KMS-11 (cell line): ENCODE measurements at regions not wholly inside any gene's neighbourhood (a gene's known extent, or its start where the extent isn't known, plus 50 kb on each side); places are given as distances from the start of the nearest gene placed in this dataset.

Source experiments
- H2AFZ ChIP-seq: fragments of 200-600 bp; sonication (generic); 2 replicates; pipeline ENCODE4 v1.6.1; 2016; ENCODE audit warnings: antibody characterized with exemption, mixed run types, low read depth
- H3K27ac ChIP-seq: fragments of 200-600 bp; sonication (generic); 2 replicates; pipeline ENCODE4 v1.6.1; 2016; ENCODE audit warnings: mild to moderate bottlenecking, mixed run types
- H3K27me3 ChIP-seq: fragments of 200-600 bp; sonication (generic); 2 replicates; pipeline ENCODE4 v1.6.1; 2017; ENCODE audit warnings: mild to moderate bottlenecking, low read depth, mixed run types, moderate library complexity; ENCODE audit not compliant: insufficient read depth
- H3K36me3 ChIP-seq: fragments of 200-600 bp; sonication (generic); 2 replicates; pipeline ENCODE4 v1.6.1; 2017; ENCODE audit warnings: mild to moderate bottlenecking, mixed run types; ENCODE audit not compliant: insufficient read depth
- H3K4me1 ChIP-seq: fragments of 200-600 bp; sonication (generic); 2 replicates; pipeline ENCODE4 v1.6.1; 2016; ENCODE audit warnings: mild to moderate bottlenecking, low read depth, mixed run types; ENCODE audit not compliant: poor library complexity, severe bottlenecking
- H3K4me2 ChIP-seq: fragments of 200-600 bp; sonication (generic); 2 replicates; pipeline ENCODE4 v1.7.0; 2016; ENCODE audit warnings: mild to moderate bottlenecking, mixed run types
- H3K4me3 ChIP-seq: fragments of 200-600 bp; sonication (generic); IDR thresholded peaks from 2 replicates; pipeline ENCODE4 v1.6.1; 2017; ENCODE audit warnings: low read depth, low read length, mixed read lengths; ENCODE audit not compliant: insufficient read depth
- H3K79me2 ChIP-seq: fragments of 200-600 bp; sonication (generic); 2 replicates; pipeline ENCODE4 v1.6.1; 2016; ENCODE audit warnings: low read depth, mixed run types; ENCODE audit not compliant: insufficient read depth
- H3K9ac ChIP-seq: fragments of 200-600 bp; sonication (generic); 2 replicates; pipeline ENCODE4 v1.6.1; 2016; ENCODE audit warnings: mild to moderate bottlenecking, mixed run types
- H4K20me1 ChIP-seq: fragments of 200-600 bp; sonication (generic); 2 replicates; pipeline ENCODE4 v1.6.1; 2016; ENCODE audit warnings: mild to moderate bottlenecking, mixed run types; ENCODE audit not compliant: insufficient read depth
- TF ChIP-seq, protein P1 (sequence below): fragments of 200-600 bp; sonication (generic); conservative IDR thresholded peaks from 2 replicates; pipeline ENCODE4 v1.6.1; 2017; ENCODE audit warnings: low read depth, mild to moderate bottlenecking, antibody characterized with exemption, low read length, moderate library complexity, mixed read lengths

GRCh38 chr4:79540143-79540542, 132.1 kb upstream of the GK2 start:
- H4K20me1 ChIP-seq = no peaks in the 10 kb centered on the region
- H3K36me3 ChIP-seq = no peaks in the 10 kb centered on the region
- no peak overlapping the region for H3K4me2 ChIP-seq
- no peaks in the 10 kb centered on the region for H3K79me2 ChIP-seq
- TF ChIP-seq, protein P1, sequence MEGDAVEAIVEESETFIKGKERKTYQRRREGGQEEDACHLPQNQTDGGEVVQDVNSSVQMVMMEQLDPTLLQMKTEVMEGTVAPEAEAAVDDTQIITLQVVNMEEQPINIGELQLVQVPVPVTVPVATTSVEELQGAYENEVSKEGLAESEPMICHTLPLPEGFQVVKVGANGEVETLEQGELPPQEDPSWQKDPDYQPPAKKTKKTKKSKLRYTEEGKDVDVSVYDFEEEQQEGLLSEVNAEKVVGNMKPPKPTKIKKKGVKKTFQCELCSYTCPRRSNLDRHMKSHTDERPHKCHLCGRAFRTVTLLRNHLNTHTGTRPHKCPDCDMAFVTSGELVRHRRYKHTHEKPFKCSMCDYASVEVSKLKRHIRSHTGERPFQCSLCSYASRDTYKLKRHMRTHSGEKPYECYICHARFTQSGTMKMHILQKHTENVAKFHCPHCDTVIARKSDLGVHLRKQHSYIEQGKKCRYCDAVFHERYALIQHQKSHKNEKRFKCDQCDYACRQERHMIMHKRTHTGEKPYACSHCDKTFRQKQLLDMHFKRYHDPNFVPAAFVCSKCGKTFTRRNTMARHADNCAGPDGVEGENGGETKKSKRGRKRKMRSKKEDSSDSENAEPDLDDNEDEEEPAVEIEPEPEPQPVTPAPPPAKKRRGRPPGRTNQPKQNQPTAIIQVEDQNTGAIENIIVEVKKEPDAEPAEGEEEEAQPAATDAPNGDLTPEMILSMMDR = no peak
- no peak overlapping the region for H3K27ac ChIP-seq
- H2AFZ ChIP-seq = no peak overlapping the region
- H3K27me3 ChIP-seq = no peaks in the 10 kb centered on the region
- H3K4me1 ChIP-seq = no peaks in the 10 kb centered on the region
- no peak overlapping the region for H3K4me3 ChIP-seq
- H3K9ac ChIP-seq = no peak overlapping the region

DNA sequence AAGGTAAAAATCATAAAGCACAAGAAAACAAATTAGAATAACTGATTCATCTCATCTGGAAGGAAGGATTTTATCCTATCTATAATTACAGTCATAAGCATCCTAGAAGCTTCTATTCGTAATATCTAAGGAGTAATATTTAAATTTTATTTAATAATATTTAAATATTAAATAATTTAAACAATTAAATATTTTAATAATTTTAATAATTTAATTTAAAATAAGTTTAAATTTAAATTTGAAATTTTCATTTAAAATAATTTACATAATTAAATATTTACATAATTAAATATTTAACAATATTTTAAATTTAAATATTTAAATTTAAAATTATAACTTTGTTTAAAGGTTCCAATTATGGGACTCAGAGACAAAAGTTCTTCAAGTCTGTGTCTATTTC, 127.5 kb upstream of the GK2 start:
- Histone ChIP-seq H3K79me2 (no peaks in the 10 kb centered on the region), H4K20me1 (no peaks in the 10 kb centered on the region), H3K27ac (no peak overlapping the region), H3K9ac (no peak overlapping the region), H3K4me3 (no peak overlapping the region), H3K4me1 (no peaks in the 10 kb centered on the region), H2AFZ (no peak overlapping the region), H3K4me2 (no peak overlapping the region), H3K36me3 (no peaks in the 10 kb centered on the region), H3K27me3 (no peaks in the 10 kb centered on the region)
- TF ChIP-seq, protein P1 = no peak

- no peak overlapping the region for H3K4me2 ChIP-seq
- H3K27ac ChIP-seq = no peak overlapping the region
Measured at GRCh38 chr4:79528241-79528706, 120.2 kb upstream of the GK2 start.

GRCh38 chr4:79526641-79527565, 118.9 kb upstream of the GK2 start:
- H3K9ac ChIP-seq = no peak overlapping the region

More at GRCh38 chr4:79528241-79528706, 120.2 kb upstream of the GK2 start:
- peaks cover 7% of the 10 kb centered on the region for H3K4me1 ChIP-seq
- H2AFZ ChIP-seq = no peak overlapping the region
- TF ChIP-seq, protein P1 = no peak
- H3K4me3 ChIP-seq = no peak overlapping the region
- no peaks in the 10 kb centered on the region for H3K36me3 ChIP-seq
- H3K27me3 ChIP-seq = no peaks in the 10 kb centered on the region
- H3K79me2 ChIP-seq = no peaks in the 10 kb centered on the region
- H4K20me1 ChIP-seq = no peaks in the 10 kb centered on the region
- H3K9ac ChIP-seq = no peak overlapping the region

More at GRCh38 chr4:79526641-79527565, 118.9 kb upstream of the GK2 start:
- no peaks in the 10 kb centered on the region for H3K27me3 ChIP-seq
- TF ChIP-seq, protein P1 = no peak
- no peak overlapping the region for H3K4me3 ChIP-seq
- no peaks in the 10 kb centered on the region for H3K36me3 ChIP-seq
- H3K4me1 ChIP-seq = peaks cover 7% of the 10 kb centered on the region
- H2AFZ ChIP-seq = no peak overlapping the region
- no peaks in the 10 kb centered on the region for H3K79me2 ChIP-seq
- H3K4me2 ChIP-seq = no peak overlapping the region
- no peak overlapping the region for H3K27ac ChIP-seq
- H4K20me1 ChIP-seq = no peaks in the 10 kb centered on the region
